ENCODE measurements at regions not wholly inside any gene's neighbourhood (a gene's known extent, or its start where the extent isn't known, plus 50 kb on each side); places are given as distances from the start of the nearest gene placed in this dataset.

DNA sequence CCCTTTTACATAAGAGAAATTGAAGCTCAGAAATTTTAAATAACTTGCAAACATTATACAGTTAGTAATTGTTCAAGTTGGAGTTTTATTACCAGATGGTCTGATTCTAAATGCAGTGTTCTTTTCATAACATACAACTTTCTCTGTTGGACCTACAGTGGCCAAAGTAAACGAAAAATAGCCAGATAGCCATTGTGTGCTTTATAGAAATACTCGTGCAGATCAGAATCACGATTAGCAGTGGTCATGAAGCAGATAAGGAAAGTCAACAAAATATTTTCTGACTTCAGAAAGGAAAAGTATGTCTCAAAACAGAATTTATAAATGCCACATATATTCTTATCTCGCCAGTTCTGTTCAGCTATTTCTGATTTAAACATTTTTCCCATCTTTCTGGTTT, 436.9 kb downstream of the CNTN6 start:
- Mint-ChIP-seq H3K27ac (no peak overlapping the region), H3K4me3 (no peak overlapping the region), H3K9me3 (peaks cover 6% of the 10 kb centered on the region)

GRCh38 chr3:1531981-1532380, 439.2 kb downstream of the CNTN6 start:
- Mint-ChIP-seq H3K36me3 (no peaks in the 10 kb centered on the region), H3K4me1 (no peaks in the 10 kb centered on the region), H3K27ac (no peak overlapping the region), H3K4me3 (no peak overlapping the region), H3K9me3 (peaks cover 12% of the 10 kb centered on the region), H3K27me3 (no peaks in the 10 kb centered on the region)

More for the DNA sequence above, 436.9 kb downstream of the CNTN6 start:
- H3K4me1 Mint-ChIP-seq: no peaks in the 10 kb centered on the region
- H3K27me3 Mint-ChIP-seq: no peaks in the 10 kb centered on the region
- no peaks in the 10 kb centered on the region for H3K36me3 Mint-ChIP-seq

GRCh38 chr3:1532935-1533606, 440.2 kb downstream of the CNTN6 start:
- Mint-ChIP-seq H3K4me3 (no peak overlapping the region), H3K27me3 (no peaks in the 10 kb centered on the region), H3K27ac (no peak overlapping the region), H3K4me1 (no peaks in the 10 kb centered on the region), H3K36me3 (no peaks in the 10 kb centered on the region), H3K9me3 (peaks cover 12% of the 10 kb centered on the region)

DNA sequence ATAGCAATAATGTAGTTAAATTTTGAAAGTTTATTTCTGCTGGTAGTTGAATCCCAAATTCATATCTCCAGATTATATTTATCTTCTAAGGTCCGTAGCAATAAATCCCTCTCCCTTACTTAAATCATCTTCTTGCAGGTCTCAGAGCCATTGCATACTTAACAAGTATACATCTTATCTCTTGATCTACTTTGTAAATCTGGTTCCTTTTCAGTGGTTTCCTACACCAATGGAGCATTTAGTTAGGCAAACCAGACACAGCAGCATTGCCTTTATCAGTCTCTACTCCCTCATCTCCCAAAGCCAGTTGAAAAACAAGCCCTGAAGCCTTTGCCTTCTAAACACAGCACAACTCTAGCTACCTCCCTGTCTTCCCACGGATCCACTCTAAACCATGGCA, 440.9 kb downstream of the CNTN6 start:
- Mint-ChIP-seq H3K27ac (no peak overlapping the region), H3K27me3 (no peaks in the 10 kb centered on the region), H3K9me3 (peaks cover 13% of the 10 kb centered on the region), H3K36me3 (no peaks in the 10 kb centered on the region), H3K4me1 (no peaks in the 10 kb centered on the region), H3K4me3 (no peak overlapping the region)

- Mint-ChIP-seq H3K4me1 (no peaks in the 10 kb centered on the region), H3K27ac (no peak overlapping the region), H3K36me3 (no peaks in the 10 kb centered on the region), H3K9me3 (peaks cover 18% of the 10 kb centered on the region), H3K27me3 (no peaks in the 10 kb centered on the region), H3K4me3 (no peak overlapping the region)
Observed at GRCh38 chr3:1534252-1534651, 441.4 kb downstream of the CNTN6 start.

DNA sequence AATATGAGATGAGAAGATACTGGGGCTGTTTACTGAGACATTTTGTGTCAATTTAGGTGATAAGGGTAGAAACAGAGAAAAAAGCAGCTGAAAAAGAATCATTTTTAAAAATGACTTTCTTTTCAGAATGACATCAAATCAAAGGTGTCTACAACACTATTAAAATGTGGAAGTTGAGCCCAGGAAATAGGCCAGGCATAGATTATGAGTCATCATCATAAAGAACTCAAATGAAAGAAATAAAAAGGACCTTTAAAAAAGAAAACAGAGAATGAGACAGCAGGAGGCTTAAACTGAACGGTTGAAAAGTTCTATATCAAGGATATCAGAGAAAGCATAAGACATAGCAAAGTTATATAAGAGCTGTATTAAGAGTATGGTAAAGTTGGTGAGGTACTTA, 442.5 kb downstream of the CNTN6 start:
- H3K4me3 Mint-ChIP-seq: no peak overlapping the region
- H3K36me3 Mint-ChIP-seq: no peaks in the 10 kb centered on the region
- H3K27me3 Mint-ChIP-seq: no peaks in the 10 kb centered on the region
- peaks cover 18% of the 10 kb centered on the region for H3K9me3 Mint-ChIP-seq
- no peak overlapping the region for H3K27ac Mint-ChIP-seq
- H3K4me1 Mint-ChIP-seq: no peaks in the 10 kb centered on the region

DNA sequence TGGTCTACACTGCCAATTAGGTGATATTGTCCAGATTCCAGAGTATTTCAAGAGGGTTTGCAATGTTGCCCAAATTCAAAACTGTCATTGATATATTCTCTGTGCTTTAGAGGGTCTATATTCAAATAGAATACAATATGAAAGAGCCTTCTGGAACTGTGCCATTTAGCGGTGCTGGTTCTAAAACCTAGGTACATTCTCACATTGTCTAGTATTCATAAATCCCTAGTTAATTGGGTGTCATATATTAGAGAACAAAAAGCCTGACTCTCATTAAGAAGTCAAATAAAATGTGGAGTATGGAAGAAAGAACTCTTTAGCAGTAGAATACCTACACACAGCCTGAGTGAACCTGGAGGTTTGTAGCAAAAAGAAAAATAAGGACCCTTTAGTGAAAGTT, 447.9 kb downstream of the CNTN6 start:
- Mint-ChIP-seq H3K9me3 (peaks cover 11% of the 10 kb centered on the region), H3K27ac (no peak overlapping the region), H3K4me1 (no peaks in the 10 kb centered on the region), H3K36me3 (no peaks in the 10 kb centered on the region), H3K4me3 (no peak overlapping the region), H3K27me3 (no peaks in the 10 kb centered on the region)

GRCh38 chr3:1551741-1552140, 458.9 kb downstream of the CNTN6 start:
- no peak overlapping the region for H3K27ac Mint-ChIP-seq
- no peak overlapping the region for H3K4me3 Mint-ChIP-seq
- no peaks in the 10 kb centered on the region for H3K4me1 Mint-ChIP-seq

DNA sequence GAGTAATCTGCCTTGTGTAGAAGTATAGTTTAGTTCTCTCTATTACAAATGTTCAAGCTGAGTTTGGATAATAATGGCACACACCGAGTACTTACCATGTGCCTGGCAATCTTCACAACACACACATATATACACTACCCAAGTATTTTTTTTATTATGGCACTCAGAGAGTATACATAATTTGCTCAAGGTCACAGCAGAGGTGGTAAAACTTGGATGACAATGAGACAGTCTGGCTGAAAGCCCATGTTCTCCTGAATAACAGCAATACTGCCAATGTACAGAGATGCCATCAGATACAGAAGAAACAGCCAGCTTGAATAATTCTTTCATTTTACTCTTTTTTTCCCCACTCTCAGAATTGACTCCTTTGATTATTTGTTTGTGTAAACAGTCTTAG, 460.0 kb downstream of the CNTN6 start:
- H3K4me1 Mint-ChIP-seq: no peaks in the 10 kb centered on the region
- H3K27me3 Mint-ChIP-seq: no peaks in the 10 kb centered on the region
- no peak overlapping the region for H3K4me3 Mint-ChIP-seq
- H3K9me3 Mint-ChIP-seq: no peaks in the 10 kb centered on the region
- no peaks in the 10 kb centered on the region for H3K36me3 Mint-ChIP-seq
- no peak overlapping the region for H3K27ac Mint-ChIP-seq

More at GRCh38 chr3:1551741-1552140, 458.9 kb downstream of the CNTN6 start:
- Mint-ChIP-seq H3K27me3 (no peaks in the 10 kb centered on the region), H3K9me3 (no peaks in the 10 kb centered on the region), H3K36me3 (no peaks in the 10 kb centered on the region)

DNA sequence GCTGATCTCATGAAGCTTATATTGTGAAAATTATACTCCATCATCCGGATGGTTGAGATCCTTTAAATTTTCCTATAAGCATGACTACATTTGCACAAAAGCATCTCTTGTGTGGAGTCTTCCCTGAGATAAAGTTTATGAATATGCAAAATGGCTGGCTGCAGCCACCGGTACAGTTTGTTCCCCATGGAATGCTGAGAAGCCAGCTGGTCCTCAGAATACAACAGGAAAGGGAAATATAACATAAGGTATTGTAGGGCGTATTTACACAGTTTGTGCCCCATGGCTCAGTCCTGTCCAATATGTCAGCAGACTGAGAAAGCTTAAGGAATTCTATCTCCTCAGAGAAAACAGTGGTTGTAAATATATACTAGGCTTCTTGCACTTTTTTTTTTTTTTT, 468.6 kb downstream of the CNTN6 start:
- no peaks in the 10 kb centered on the region for H3K36me3 Mint-ChIP-seq
- H3K4me3 Mint-ChIP-seq: no peak overlapping the region
- H3K27ac Mint-ChIP-seq: no peak overlapping the region
- no peaks in the 10 kb centered on the region for H3K4me1 Mint-ChIP-seq
- peaks cover 4% of the 10 kb centered on the region for H3K9me3 Mint-ChIP-seq
- H3K27me3 Mint-ChIP-seq: no peaks in the 10 kb centered on the region

DNA sequence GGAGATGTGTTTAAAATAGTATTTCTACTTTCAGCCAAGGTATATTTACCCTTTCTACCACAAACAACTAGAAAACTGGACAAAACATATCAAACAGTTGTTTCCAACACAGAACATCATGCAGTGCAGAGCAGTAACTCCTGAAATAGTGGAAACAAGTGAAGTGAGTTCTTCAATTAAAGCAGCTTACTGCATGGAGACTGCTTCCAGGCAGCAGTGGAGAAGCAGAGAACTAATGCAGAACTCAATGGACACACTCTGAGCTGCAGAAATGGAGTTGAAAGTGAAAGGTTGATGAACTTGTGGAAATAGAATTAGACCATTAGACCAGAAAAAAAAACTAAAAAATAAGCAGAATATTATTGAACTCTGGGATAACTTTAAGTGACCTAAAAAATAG, 478.9 kb downstream of the CNTN6 start:
- Mint-ChIP-seq H3K27ac (no peak overlapping the region), H3K4me3 (no peak overlapping the region), H3K27me3 (no peaks in the 10 kb centered on the region), H3K36me3 (no peaks in the 10 kb centered on the region), H3K9me3 (peaks cover 5% of the 10 kb centered on the region), H3K4me1 (no peaks in the 10 kb centered on the region)

DNA sequence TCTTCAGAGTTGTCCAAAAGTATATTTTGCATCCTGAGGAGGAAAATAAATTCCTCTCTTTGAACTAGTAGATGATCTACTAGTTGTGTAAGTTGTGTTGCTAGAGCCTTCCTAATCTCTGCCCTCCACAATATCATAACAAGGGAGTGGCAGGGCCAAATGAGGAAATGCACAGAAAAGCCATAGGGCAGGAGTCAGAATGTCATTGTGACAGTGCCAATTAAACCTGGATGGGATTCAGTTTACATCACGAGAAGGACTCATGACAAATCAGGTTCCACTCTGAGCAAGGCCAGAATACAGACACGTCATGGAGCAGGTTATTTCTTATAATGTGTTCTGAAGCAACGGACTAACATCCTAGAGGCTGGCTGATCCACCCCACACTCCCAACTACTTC, 483.2 kb downstream of the CNTN6 start:
- H3K27ac Mint-ChIP-seq: no peak overlapping the region
- H3K4me1 Mint-ChIP-seq: no peaks in the 10 kb centered on the region
- H3K36me3 Mint-ChIP-seq: no peaks in the 10 kb centered on the region

GRCh38 chr3:1578124-1578806, 485.4 kb downstream of the CNTN6 start:
- H3K27ac Mint-ChIP-seq: no peak overlapping the region

More for the DNA sequence above, 483.2 kb downstream of the CNTN6 start:
- Mint-ChIP-seq H3K27me3 (no peaks in the 10 kb centered on the region), H3K9me3 (no peaks in the 10 kb centered on the region), H3K4me3 (no peak overlapping the region)

GRCh38 chr3:1583044-1583443, 490.2 kb downstream of the CNTN6 start:
- Mint-ChIP-seq H3K27ac (no peak overlapping the region), H3K9me3 (no peaks in the 10 kb centered on the region), H3K4me3 (no peak overlapping the region), H3K36me3 (no peaks in the 10 kb centered on the region), H3K4me1 (no peaks in the 10 kb centered on the region), H3K27me3 (no peaks in the 10 kb centered on the region)

More at GRCh38 chr3:1578124-1578806, 485.4 kb downstream of the CNTN6 start:
- no peak overlapping the region for H3K4me3 Mint-ChIP-seq
- no peaks in the 10 kb centered on the region for H3K9me3 Mint-ChIP-seq
- no peaks in the 10 kb centered on the region for H3K27me3 Mint-ChIP-seq
- no peaks in the 10 kb centered on the region for H3K36me3 Mint-ChIP-seq
- H3K4me1 Mint-ChIP-seq: no peaks in the 10 kb centered on the region

DNA sequence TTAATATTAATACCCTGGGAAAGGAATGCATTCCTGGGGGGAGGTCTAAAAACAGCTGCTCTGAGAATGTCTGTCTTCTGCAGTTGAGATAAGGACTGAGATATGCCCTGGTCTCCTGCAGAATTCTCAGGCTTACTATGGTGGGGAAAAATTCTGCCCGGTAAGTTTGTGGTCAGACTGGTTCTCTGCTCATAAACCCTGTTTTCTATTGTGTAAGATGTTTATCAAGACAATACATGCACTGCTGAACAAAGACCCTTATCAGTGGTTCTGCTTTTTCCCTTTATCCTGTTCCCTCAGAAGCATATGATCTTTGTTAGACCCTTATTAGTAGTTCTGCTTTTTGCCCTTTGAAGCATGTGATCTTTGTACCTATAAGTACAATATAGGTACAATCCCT, 494.6 kb downstream of the CNTN6 start:
- Mint-ChIP-seq H3K4me3 (no peak overlapping the region), H3K36me3 (no peaks in the 10 kb centered on the region), H3K9me3 (peaks cover 9% of the 10 kb centered on the region), H3K27me3 (no peaks in the 10 kb centered on the region), H3K4me1 (no peaks in the 10 kb centered on the region), H3K27ac (no peak overlapping the region)

DNA sequence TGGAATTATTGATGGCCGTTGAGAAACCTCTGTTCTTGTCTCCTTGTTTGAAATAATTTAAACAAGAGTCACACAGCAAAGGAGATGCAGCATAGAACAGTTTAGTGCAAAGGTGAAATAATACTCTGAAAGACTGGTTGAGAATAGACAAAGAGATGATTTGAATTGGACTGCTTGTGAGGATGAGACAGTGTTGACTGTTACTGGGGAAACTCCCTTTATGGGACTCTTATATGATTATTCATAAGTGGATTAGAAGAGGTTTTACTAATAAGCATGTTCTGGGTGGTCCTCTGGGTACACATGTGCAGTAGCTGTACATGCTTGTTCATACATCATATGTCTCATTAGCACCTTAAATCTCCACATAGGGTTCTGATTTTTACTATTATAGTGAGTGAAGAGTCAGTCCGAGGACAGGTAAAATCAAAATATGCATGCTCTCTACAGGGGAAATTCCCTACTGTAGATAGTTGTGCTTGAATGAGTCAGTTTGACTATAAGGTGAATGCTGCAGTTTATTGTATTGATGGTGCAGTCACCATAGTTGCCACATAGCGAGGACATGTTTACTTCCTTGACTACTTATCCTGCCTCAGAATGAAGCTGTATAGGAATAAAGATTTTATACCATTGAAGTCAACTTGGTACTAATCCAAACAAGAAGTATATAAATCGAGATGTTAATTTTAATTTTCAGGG, 498.7 kb downstream of the CNTN6 start:
- H3K4me3 Mint-ChIP-seq: no peak overlapping the region
- no peaks in the 10 kb centered on the region for H3K27me3 Mint-ChIP-seq
- peaks cover 9% of the 10 kb centered on the region for H3K9me3 Mint-ChIP-seq
- H3K27ac Mint-ChIP-seq: no peak overlapping the region
- no peaks in the 10 kb centered on the region for H3K36me3 Mint-ChIP-seq
- H3K4me1 Mint-ChIP-seq: no peaks in the 10 kb centered on the region

Measured in activated naive CD4-positive, alpha-beta T cell treated with anti-CD3 and anti-CD28 coated beads, Interleukin-2, amount 50 U/mL, for 24 hours (primary cell).